ENCODE measurements at regions not wholly inside any gene's neighbourhood (a gene's known extent, or its start where the extent isn't known, plus 50 kb on each side); places are given as distances from the start of the nearest gene placed in this dataset.

DNA sequence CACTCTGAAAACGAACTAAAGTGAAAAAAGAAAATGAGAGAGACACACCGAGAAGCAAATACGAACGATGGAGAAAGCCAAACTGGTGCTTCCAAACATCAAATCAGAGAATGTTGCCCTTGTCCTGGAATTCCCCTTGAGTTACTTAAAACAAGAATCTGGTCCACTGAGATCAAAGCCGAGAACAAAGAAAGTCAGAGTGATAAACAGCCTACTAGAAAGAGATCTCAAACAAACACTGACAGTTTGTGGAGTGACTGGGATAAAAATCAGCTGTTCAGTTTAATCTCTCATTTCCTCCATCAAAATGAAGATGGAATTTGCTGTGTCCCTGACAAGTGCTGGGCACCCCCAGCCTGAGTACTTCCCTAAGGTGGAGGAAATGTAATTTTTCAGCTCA, 582.6 kb downstream of the NR2F1-AS1 start:
- Histone ChIP-seq H3K4me3 (no peak overlapping the region), H3K4me1 (no peaks in the 10 kb centered on the region), H3K27me3 (ENCODE audit: low read depth) (no peaks in the 10 kb centered on the region), H3K36me3 (no peaks in the 10 kb centered on the region), H3K9me3 (peaks cover 7% of the 10 kb centered on the region), H3K27ac (no peak overlapping the region)
- ATAC-seq (peak in 1 of 2 donors; percentile 32), DNase-seq (no peak)
- TF ChIP-seq CTCF (IDR thresholded peaks at IDR 0.05), result no peak
- intact Hi-C loops (cut with DNase I), result no loop called here

DNA sequence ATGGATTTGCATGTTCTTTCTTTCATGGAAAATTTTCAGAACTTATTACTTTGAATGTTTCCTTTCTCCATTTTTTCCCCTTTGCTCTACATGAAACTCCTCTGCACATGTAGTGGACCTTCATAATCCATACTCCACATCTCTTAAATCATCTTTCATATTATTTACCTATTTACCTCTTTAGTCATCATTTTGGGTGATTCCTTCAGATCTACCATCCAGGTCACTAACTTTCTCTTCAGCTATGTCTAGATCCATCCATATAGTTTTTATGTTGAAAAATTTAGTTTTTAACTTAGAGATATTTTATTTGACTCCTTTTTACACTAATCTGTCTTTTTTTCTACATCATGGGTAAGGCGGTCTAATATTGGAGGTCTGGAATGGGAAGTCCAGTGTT, 586.6 kb downstream of the NR2F1-AS1 start:
- H3K27ac ChIP-seq, result no peak overlapping the region
- H3K9me3 ChIP-seq, result peaks cover 7% of the 10 kb centered on the region
- no peaks in the 10 kb centered on the region for H3K27me3 ChIP-seq (ENCODE audit: low read depth)
- intact Hi-C loops (cut with DNase I), result no loop called here
- H3K36me3 ChIP-seq, result no peaks in the 10 kb centered on the region
- ATAC-seq (no peak), DNase-seq (no peak)
- H3K4me3 ChIP-seq, result no peak overlapping the region
- no peaks in the 10 kb centered on the region for H3K4me1 ChIP-seq
- no peak for TF ChIP-seq CTCF (IDR thresholded peaks at IDR 0.05)

DNA sequence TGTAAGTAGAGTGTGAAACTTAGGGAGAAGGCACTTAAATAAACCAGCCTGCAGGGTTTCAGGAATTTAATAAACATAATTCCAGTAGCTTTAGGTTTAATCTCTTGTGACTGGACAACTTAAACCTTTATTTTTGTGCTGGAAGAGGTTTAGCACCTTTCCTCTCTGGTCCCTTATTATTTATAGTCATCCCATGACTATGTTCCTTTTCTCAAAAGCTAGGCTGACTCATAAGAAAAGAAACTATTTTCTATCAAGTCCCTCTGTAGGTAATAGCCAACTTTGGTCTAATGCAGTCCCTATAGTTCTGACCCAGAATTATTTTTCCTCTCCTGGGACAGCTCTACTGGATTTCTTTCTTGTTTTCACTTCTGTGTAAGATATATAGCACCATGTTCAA, 588.9 kb downstream of the NR2F1-AS1 start:
- Histone ChIP-seq H3K36me3 (no peaks in the 10 kb centered on the region), H3K4me1 (no peaks in the 10 kb centered on the region), H3K27ac (no peak overlapping the region), H3K9me3 (peaks cover 7% of the 10 kb centered on the region), H3K27me3 (ENCODE audit: low read depth) (no peaks in the 10 kb centered on the region), H3K4me3 (no peak overlapping the region)
- DNase-seq (no peak), ATAC-seq (no peak)
- intact Hi-C loops (cut with DNase I), result no loop called here
- no peak for TF ChIP-seq CTCF (IDR thresholded peaks at IDR 0.05)

DNA sequence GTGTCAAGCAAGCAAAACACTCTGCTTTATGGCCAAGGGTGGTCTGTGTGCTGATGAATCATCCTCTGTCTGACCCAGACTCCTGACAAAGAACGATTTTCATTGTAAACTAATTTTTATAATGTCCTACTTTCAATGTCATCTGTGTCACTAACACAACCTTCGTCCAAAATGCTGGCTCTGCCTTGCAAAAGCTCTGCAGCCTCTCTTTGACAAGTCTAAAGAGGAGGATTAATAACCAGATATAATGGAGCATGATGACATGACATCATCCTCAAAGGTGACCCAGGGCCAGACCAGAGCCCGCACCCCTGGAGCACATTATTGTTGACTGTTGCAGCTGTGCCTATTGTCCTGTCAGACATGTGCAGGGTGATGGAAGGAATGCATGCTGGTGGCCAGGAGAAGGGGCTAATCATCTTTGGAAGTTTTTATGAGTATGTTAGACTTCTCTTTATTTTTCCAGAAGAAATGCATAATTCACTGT, 589.4 kb downstream of the NR2F1-AS1 start:
- TF ChIP-seq CTCF (IDR thresholded peaks at IDR 0.05), result no peak
- peaks cover 7% of the 10 kb centered on the region for H3K9me3 ChIP-seq
- intact Hi-C loops (cut with DNase I), result no loop called here
- no peak overlapping the region for H3K27ac ChIP-seq
- no peaks in the 10 kb centered on the region for H3K36me3 ChIP-seq
- H3K27me3 ChIP-seq (ENCODE audit: low read depth), result no peaks in the 10 kb centered on the region
- DNase-seq (no peak), ATAC-seq (no peak)
- no peak overlapping the region for H3K4me3 ChIP-seq
- H3K4me1 ChIP-seq, result no peaks in the 10 kb centered on the region

GRCh38 chr5:92990771-92991170, 590.2 kb downstream of the NR2F1-AS1 start:
- no peaks in the 10 kb centered on the region for H3K27me3 ChIP-seq (ENCODE audit: low read depth)
- no peak for DNase-seq

More at GRCh38 chr5:92990771-92991170, 590.2 kb downstream of the NR2F1-AS1 start:
- TF ChIP-seq CTCF (IDR thresholded peaks at IDR 0.05), result no peak
- ATAC-seq, result no peak
- Histone ChIP-seq H3K27ac (no peak overlapping the region), H3K9me3 (peaks cover 7% of the 10 kb centered on the region), H3K4me3 (no peak overlapping the region), H3K4me1 (no peaks in the 10 kb centered on the region), H3K36me3 (no peaks in the 10 kb centered on the region)
- intact Hi-C loops (cut with DNase I), result no loop called here

Measured in lower lobe of right lung (tissue), 2 donors.